Hematopoietic multipotent progenitor cell treated with erythropoietin and hydrocortisone succinate and interleukin-3 and kit ligand, for 6 days (in vitro differentiated cells): ENCODE measurements at regions not wholly inside any gene's neighbourhood (a gene's known extent, or its start where the extent isn't known, plus 50 kb on each side); places are given as distances from the start of the nearest gene placed in this dataset.

Experiments used
- DNase-seq: peaks from one replicate; pipeline ENCODE4 v3.0.0-alpha.2; 2015

DNA sequence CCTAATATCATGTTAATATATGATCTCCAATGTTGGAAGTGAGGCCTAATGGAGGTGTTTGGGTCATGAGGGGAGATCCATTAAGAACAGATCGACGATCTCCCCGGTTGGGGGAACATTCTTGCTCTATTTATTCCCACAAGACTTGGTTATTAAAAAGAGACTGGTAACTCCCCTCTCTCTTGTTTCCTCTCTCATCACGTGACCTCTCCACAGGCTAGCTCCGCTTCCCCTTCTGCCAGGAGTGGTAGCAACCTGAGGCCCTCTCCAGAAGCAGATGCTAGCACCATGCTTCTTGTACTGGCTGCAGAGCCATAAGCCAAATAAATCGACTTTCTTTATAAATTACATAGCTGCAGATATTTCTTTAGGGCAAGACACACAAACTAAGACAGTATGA, 794.4 kb downstream of the MTRR start:
- no peak for DNase-seq

DNA sequence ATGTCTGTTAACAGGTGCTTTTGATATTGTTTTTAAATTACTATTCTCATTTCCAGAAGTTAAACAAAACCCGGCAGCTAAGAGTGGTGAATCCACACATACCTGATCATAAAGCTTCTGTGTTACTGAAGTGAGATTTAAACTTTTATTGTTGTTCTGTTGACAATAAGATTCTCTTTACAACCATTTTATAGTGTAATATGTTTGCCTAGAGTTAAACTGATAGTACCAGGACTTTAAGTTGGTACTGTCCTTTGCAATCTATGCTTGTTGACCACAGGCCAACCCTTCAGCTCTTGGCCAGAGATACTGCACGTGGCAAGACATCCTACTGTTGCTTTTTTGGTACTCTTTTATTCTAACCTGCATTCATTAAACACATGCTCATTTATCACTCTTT, 806.2 kb downstream of the MTRR start:
- DNase-seq = no peak

DNA sequence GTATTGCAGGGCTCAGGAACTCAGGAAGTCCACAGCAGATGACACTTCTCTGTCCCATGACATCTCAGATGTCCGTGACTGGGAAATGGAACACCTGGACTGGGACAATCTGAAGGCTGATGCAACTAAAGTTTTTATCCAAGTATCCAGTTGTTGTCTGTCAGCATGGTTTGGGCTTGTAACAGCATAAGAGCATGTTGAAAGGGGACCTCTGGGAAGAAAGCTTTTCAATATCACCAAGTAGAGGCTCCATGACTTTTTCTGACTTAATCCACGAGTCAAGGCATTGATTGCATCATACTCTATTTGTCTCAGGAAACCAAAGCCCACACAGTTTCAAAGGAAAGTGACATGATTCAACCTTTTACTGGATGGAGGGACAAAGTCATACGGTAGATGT, 807.7 kb downstream of the MTRR start:
- no peak for DNase-seq

DNA sequence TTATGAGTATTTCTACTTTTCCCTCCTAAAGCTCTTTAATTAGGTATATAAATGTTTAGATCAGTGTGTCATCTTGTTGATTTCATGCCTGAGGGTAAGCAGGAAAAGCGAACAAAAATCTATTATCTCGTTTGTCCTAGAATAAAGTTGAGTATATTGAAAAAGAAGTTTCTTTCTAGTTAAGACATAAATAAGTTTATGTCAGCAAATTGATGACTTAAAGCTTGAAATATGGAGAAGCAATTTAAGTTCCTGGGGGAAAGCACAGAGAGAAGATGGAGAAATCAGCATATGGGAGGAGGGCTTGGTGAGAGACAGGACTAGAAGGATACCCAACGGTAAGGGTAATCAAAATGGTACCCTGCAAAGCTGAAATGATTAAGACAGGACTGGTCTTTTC, 813.4 kb downstream of the MTRR start:
- no peak for DNase-seq

DNA sequence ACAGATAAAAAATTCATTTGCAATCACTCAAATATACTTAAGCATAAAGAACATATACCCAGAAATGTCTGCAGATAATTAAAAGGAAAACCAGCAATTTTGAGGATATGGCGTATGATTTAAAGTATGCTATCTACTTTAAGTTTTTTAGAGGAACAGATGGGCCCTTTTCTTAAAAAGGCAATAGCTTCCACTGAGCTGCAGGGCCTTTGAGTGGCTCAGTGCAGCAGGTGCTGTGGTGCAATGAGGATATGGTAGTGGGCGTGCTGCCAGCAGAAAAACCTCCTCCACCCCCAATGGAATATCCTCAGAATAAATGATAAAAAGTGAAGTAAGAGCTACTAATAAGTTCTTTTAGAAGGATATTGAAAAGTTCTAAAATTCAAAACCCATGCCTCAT, 814.5 kb downstream of the MTRR start:
- peak; percentile 18 for DNase-seq

DNA sequence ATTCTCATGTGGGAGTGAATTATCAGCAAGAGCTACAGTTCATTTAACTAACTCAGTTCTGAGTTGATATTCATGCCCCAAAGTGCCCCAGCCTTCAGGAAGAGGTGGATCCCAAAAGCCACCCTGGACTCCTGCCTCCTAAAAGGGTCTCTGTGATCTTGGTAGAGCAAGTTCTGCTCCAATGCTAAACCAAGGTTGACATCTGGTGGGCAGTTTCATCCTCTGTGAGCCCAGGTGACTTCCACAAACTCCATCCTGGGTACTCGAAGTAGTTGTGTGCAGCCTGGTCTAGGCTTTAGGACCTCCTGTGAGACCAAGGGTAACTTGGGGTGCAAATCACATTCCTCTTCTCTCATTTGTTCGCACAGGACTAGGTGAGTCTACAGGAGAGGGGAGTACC, 816.8 kb downstream of the MTRR start:
- no peak for DNase-seq

DNA sequence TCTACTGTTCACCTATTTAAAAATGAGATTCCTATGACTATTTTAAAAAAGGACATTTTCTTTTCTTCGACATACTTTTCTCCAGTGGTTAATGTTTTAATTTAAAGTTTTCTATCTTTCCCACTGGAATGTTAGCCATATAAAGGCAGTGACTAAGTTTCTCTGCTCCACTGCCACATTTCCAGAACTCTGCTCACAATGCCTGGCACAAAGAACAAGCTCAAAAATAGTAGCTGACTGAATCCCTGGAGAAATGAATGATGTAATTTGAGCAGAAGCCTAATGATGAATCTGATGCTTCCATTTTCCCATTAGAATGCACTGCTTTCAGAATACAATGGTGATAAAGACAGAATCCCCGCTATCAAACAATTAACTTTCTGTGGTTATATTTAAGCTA, 817.8 kb downstream of the MTRR start:
- no peak for DNase-seq

DNA sequence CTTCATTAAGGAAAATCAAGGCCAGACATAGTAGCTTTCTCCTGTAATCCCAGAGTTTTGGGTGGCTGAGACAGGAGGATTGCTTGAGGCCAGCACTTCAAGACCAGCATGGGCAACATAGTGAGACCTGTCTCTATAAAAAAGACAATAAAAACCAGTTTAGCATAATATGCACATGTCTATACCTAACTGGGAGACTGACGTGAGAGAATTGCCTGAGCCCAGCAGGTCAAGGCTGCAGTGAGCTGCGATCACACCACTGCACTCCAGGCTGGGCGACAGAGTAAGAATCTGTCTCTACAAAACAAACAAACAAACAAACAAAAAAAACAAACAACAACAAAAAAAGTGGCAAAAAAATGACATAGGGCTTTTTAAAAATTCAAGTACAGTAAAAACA, 820.8 kb downstream of the MTRR start:
- no peak for DNase-seq

DNA sequence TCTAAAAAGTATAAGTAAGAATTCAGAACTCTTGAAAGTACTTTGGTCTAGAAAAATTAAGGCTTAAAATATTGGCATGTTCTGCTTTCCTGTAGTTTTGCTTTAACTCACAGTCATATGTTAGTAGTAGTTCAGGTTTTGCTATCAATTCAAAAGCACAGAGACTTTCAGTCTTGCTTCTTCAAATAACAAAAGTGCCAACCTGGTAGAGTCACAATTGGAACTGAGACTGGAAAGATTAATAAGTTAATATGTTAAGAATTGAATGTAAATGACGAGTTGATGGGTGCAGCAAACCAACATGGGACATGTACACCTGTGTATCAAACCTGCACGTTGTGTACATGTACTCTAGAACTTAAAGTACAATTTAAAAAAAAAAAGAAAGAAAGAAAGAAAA, 822.3 kb downstream of the MTRR start:
- DNase-seq = no peak

DNA sequence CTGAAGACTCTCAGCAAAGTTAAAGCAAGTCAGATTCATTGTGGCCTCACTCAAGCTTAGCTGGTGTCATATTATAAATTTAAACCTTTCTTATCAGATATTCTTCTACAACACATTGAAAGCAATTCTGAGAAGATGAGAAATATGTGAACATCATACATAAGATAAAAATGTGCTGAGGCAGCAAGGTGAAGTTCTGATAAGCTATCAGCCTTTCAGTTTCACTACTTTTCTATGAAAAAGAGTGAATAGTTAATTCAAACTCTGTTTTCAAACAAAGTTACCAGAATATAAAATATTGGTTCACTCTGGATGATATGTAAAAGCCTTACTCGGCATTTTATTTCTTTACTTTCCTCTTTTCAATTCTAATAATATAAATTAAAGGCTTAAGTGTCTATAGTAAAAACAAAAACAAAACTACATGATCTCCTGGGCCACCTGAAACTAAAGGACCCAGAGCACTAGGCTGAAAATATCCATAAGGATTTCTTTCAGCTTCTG, 824.4 kb downstream of the MTRR start:
- no peak for DNase-seq

DNA sequence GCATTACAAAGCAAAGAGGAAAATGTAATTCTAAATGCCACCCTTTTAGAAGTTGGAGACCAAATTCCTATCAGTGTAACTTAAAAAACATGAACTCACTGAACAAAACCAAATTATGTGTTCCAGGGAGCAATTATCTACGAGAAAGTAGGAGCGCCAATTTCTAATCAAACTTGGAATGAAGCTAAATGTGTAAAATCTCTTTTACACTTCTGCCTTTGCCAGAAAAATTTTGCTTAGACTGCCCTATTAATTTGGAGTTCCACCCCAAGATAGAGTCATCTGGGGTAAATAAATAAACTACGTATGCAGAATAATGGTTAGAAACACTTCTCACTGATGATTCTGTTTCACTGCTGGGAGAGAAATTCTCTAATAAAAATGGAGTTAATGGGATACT, 825.6 kb downstream of the MTRR start:
- no peak for DNase-seq

DNA sequence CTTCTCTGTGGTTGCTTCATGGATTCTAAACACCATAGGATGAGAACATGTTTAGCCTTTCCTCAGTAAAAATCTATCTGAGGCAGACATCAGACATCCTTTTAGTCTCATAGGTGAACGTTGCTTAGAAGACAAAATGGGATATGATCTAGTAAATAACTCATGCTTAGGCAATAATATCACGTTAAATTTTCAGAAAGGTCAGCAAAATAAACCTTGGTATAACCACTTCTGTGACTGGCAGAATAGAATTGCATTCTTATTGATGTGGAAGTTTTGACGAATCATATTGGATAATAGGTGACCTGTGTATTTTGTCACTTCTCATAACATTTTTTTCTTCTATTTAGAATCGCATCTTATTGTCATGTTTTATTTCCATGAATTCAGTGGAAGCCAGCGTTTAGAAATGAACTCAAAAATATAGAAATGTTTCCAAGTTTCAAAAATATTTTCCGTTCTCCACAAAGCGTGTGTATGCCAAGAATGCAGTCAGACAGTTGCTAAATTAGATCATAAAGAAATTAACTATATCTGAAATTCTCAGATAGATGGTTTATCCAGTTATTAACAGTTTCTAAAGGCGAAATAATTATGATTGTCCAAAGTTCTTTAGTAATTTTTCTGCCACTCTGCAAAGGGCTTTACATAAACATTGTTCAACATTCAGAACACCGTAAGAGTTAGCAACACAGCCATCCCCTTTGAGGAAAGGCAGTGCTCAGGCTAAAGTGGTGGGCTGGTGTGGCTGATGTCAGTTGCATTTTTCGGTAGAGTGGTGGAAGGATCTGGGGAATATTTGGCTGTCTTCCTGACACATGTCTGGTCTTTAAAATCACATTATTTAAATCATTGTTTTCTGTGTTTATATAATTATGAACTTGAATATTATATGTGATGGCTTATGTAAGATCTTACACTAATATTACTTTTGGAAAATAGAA, 827.2 kb downstream of the MTRR start:
- no peak for DNase-seq

DNA sequence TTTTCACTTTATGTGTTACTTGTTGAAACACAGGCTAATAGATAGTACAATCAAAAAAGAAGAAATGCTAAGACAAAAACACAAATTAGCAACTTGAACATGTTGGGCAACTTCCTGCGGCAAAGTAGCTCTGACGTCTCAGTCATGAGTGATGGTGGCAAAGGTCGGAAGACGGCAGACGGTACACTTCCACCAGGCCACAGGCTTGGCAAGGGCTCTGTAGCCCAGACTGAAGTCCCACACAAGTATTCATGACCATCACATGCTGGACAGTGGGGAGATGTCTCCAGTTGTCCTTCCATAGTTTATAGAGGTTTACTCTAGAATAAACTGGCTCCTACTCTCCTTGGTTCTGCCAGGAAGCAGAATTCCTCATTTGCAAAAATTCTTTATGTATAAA, 831.3 kb downstream of the MTRR start:
- DNase-seq = no peak

DNA sequence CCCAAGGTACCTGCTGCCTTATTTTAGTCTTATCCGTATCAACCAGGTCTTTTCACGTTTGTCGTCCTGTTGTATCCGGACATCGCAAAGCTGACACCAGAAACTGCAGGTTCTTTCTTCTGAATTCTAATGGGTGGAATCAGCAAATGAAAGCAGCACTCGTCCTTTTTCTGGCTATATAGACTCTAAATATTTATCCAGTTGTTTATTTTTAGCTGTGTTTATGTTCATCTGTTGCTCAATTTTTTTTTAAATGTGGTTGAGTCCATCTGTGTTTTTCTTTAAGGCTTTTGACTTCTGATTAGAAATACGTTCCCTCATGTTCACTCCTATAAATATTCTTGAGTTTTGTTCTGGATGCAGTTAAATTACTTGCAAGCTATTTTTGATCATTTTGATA, 831.7 kb downstream of the MTRR start:
- DNase-seq = no peak

DNA sequence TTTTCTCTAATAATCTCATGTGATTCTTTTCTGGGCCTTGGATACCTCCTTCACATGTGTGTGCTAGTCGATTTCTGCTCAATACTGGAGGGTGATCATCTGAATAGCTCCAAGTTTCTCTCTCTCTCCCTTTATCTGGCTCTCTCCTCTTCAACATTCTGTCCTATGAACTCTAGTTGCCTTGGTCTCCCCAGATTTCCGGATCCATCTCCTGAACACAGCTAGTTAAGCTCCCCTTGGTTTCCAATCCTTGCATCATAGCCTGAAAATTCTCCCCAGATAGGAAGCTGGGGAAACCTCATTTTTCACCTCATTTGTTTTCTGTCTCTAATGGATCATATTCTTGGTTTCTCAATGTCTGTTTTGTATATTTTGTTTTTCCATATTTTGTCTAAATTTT, 832.3 kb downstream of the MTRR start:
- no peak for DNase-seq

DNA sequence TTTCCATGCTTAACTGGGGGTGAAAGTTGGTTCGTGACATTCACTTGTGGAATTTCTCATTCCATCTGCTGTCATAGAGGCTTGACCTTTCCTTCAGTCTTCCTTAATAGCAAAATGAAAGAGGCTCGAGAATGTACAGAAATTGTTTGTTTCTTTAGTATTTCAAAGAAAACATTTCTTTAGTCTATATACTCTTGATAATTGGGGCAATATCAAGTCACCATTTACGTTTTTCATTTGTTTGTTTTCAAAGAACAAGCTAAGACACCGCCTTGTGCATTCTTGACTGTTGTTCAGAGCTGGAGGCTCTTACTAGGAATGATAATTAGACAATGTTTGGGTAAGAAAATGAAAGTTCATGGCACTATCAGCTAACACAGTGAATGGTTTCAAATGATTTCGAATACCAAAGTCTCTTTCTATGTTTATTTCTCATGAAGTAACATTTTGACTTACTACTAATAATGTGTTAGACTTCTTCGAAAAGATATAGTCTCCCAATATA, 835.4 kb downstream of the SEMA5A start:
- DNase-seq = no peak

DNA sequence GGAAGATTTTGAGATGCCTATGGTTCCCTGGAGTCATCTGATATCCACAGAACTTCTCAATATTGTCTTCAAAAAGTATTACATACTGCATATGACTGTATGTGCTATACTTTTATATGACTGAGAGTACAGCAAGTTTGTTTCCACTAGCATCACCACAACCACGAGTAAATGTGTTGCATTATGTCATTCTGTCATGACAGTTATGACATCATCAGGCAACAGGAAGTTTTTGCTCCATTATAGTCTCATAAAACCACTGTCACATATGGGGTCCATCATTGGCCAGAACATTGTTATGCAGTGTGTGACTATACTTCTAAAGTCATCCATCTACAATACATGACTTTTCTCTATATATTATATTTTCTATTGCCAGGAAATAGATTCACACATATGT, 831.7 kb downstream of the SEMA5A start:
- no peak for DNase-seq

DNA sequence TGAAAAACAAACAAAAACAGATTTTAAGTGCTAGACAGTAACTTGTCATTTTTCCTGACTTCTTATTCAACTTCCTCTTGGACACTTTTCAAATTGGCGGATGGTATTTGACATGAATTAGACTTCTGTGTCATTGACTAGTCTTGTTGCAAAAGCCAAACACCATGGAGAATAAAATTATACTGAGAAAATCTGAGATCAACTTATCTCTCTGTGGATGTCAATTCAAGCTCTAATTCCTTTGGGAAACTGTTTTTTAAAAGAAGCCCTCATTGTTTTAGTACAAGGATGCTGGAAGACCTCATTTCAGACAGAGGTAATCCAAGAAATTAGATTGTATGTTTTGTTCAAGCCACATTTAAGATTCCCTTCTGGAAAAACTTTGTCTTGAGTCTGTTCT, 831.0 kb downstream of the SEMA5A start:
- no peak for DNase-seq

DNA sequence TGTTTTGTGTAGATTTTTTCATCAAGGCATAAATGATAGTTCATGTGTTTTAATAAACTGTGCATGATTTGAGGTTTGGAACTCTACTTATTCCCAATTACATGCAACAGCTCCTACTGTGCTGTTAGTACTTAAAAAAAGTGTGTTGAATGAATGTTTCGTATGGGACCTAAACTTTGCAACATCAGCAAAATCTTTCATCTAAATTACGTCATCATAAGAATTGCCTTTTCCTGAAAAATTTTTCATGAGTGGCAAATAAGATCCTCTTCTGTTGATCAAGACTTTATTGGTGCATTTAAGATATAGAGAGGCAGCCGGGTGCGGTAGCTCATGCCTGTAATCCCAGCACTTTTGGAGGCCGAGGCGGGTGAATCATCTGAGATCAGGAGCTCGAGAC, 826.1 kb downstream of the SEMA5A start:
- DNase-seq = no peak

DNA sequence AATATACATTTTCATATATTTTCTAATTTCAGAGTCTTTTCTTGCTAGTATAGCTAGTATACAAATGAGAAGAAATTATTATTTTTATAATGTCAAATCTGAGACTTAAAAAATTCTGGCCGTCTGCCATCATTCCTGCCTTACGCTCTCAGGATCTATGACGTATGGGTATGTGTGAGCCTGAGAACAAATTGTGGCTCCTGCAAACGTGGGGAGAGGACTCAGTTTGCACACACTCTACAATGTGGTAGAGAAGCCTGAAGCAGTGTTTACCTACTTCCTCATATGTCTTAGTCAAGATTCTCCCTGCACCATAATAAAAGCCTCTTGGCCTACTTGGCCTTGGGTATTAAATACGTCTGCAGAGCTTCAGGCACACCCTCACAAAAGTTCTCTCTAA, 825.4 kb downstream of the SEMA5A start:
- no peak for DNase-seq

DNA sequence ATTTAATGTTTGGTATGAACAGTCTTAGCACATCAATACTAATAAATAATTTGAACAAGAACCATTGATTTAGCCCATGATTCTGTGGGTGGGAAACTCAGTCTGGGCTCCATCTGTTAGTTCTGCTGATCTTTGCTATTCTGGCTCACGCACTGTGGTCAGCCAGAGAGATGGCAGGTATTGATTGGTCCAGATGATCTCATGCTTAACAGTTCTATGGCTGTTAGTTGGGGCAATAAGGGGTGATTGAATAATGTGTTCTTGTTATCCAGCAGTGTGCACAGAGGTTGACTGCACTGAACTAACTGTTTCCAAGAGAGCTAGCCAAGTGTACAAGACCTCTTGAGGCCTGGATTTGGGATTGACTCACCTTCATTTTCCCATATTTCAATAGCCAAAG, 824.3 kb downstream of the SEMA5A start:
- no peak for DNase-seq

DNA sequence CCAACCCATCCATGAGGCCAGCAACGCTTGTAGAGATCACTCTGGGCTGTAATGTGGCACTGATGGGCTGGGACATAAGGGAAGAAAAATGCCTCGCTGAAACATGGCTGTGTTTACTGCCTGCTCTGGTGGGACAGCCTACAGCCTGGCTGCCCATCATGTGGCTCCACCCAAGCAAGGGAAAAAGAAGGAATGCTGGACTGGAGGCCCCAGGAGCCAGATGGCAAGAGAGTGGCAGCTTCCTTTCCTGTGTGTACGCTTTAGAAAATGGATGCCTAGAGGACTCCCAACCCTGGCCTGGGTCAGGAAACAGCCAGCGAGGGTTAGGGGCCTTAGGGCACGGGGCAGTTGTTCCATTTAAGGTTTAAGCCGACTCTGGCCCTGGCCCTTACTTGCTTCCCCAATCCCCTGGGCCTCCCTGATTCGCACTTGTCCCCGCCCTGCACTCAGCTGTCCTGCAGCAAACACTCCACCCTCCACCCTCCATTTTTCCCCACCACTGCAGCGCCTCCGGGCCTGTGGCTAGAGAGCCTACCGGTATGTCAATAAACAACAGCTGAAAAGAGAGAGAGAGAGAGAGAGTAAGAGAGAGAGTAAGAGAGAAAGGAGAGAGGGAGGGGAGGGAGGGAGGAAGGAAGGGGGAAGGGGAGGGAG, 819.4 kb downstream of the SEMA5A start:
- DNase-seq = no peak

DNA sequence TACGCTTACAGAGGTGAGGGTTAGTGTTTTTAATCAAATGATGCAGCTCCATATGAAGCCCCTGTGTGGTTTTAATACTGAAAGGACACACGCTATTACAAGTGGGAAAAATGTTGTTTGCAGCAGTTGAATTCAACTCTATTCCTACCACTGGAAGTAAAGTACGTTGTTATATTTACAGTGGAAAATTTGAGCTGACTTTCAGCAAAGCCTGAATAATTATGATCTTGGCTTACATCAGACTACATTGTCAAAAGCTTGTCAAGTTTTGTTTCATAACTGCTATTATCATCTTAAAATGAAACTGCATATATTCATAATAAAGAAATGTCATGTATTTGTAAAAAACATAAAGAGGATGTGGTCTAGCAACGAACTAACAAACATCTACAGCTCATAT, 818.5 kb downstream of the SEMA5A start:
- DNase-seq = no peak

DNA sequence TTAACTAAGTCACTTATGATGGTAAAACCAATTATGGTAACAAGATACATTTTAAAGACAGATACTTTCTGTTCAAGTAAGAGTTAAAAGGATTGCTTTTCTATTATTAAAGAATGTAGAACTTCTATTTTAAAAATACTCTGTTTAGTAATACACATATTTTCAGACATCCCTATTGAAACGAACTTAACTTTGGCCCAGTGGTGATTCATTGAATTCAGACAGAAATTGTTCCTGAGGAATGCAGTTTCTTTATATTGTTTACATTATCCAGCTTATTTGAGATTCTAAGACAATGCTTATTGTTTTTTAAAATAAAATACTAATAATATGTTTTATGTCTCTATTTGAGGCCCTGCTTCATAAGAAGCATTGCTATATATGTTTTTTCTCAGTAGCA, 816.4 kb downstream of the SEMA5A start:
- no peak for DNase-seq
